Smooth muscle cell (in vitro differentiated cells): ENCODE measurements at regions not wholly inside any gene's neighbourhood (a gene's known extent, or its start where the extent isn't known, plus 50 kb on each side); places are given as distances from the start of the nearest gene placed in this dataset.

ENCODE experiments used
- DNase-seq: peaks from one replicate; lab custom pipeline; 2025; ENCODE audit not compliant: unreplicated experiment; lab: John Stamatoyannopoulos, UW
- H2AFZ ChIP-seq: fragments of 200-600 bp; sonication (generic); 2 replicates; pipeline ENCODE4 v1.6.0; 2016; ENCODE audit warnings: antibody characterized with exemption, low read depth, mild to moderate bottlenecking
- H3F3A ChIP-seq: fragments of 200-600 bp; sonication (generic); 2 replicates; pipeline ENCODE4 v1.6.0; 2017; ENCODE audit warnings: antibody characterized with exemption, low read depth
- H3K27ac ChIP-seq: fragments of 200-600 bp; sonication (generic); 2 replicates; pipeline ENCODE4 v1.5.1; 2016; ENCODE audit warnings: low read depth, mild to moderate bottlenecking
- H3K27me3 ChIP-seq: fragments of 200-600 bp; sonication (generic); 2 replicates; pipeline ENCODE4 v1.6.1; 2016; ENCODE audit warnings: low read depth, mild to moderate bottlenecking
- H3K36me3 ChIP-seq: fragments of 200-600 bp; sonication (generic); 2 replicates; pipeline ENCODE4 v1.5.1; 2016; ENCODE audit warnings: low read depth
- H3K4me1 ChIP-seq: fragments of 200-600 bp; sonication (generic); 2 replicates; pipeline ENCODE4 v1.5.1; 2016; ENCODE audit warnings: low read depth
- H3K4me2 ChIP-seq: fragments of 200-600 bp; sonication (generic); 2 replicates; pipeline ENCODE4 v1.6.0; 2016; ENCODE audit warnings: mild to moderate bottlenecking
- H3K4me3 ChIP-seq: fragments of 200-600 bp; sonication (generic); 2 replicates; pipeline ENCODE4 v1.5.1; 2016; ENCODE audit warnings: mild to moderate bottlenecking
- H3K79me2 ChIP-seq: fragments of 200-600 bp; sonication (generic); 2 replicates; pipeline ENCODE4 v1.6.0; 2016; ENCODE audit warnings: low read depth, mild to moderate bottlenecking
- H3K9ac ChIP-seq: fragments of 200-600 bp; sonication (generic); 2 replicates; pipeline ENCODE4 v1.6.0; 2016; ENCODE audit warnings: low read depth
- H3K9me3 ChIP-seq: fragments of 200-600 bp; sonication (generic); replicated peaks from 2 replicates; pipeline ENCODE4 v1.5.1; 2016; ENCODE audit warnings: low read depth
- H4K20me1 ChIP-seq: fragments of 200-600 bp; sonication (generic); 2 replicates; pipeline ENCODE4 v1.6.0; 2016; ENCODE audit warnings: low read depth
- WGBS: methylation state at CpG from one replicate; pipeline ENCODE4 v1.1.7; 2016; ENCODE audit warnings: low lambda C conversion rate; 5-methylcytosine and 5-hydroxymethylcytosine counted together
- TF ChIP-seq, protein P1 (sequence below): fragments of 200-600 bp; sonication (generic); IDR thresholded peaks from 2 replicates; pipeline ENCODE4 v1.5.1; 2017; ENCODE audit warnings: borderline replicate concordance, mild to moderate bottlenecking, antibody characterized with exemption; ENCODE audit not compliant: insufficient read depth, poor library complexity, severe bottlenecking

DNA sequence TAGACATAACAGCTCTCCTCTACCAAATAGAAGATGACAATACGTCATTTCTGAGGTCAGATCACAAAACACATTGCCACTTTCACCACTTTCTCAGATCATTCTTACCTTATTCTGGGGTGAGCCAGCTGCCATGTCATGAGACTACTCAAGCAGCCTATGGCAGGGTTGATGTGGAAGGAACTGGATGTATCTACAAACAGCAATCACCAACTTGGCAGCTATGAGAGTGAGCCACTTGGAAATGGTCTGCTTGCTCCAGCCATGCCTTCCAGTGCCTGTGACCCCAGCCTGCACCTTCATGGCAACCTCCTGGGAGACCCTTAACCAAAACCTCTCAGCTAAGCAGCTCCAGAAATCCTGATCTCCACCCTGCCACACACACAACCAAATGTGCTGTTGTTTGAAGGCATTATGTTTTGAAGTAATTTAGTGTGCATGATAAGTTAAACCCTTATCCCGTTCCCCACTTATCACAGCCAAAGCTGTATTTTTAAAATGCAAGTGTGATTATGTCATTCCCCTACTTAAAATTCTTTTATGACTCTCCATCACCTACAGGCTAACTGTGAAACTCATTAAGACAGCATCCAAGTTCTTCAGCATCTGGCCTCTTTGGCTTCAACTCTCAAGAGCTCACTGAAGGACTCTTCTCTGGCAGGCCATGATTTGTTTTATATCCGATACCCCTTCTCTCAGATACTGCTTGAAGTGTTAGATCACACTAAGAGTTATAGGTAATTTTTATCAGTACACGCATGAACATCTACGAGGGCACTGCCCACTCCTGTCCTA, 150.6 kb downstream of the LY86 start:
- Histone ChIP-seq H3F3A (no peaks in the 10 kb centered on the region), H2AFZ (no peak overlapping the region), H3K9ac (no peak overlapping the region), H4K20me1 (no peaks in the 10 kb centered on the region), H3K36me3 (no peaks in the 10 kb centered on the region), H3K27ac (no peak overlapping the region), H3K4me2 (no peak overlapping the region), H3K4me1 (peaks cover 6% of the 10 kb centered on the region), H3K4me3 (no peak overlapping the region), H3K79me2 (no peaks in the 10 kb centered on the region), H3K9me3 (no peaks in the 10 kb centered on the region), H3K27me3 (no peaks in the 10 kb centered on the region)
- TF ChIP-seq, protein P1, sequence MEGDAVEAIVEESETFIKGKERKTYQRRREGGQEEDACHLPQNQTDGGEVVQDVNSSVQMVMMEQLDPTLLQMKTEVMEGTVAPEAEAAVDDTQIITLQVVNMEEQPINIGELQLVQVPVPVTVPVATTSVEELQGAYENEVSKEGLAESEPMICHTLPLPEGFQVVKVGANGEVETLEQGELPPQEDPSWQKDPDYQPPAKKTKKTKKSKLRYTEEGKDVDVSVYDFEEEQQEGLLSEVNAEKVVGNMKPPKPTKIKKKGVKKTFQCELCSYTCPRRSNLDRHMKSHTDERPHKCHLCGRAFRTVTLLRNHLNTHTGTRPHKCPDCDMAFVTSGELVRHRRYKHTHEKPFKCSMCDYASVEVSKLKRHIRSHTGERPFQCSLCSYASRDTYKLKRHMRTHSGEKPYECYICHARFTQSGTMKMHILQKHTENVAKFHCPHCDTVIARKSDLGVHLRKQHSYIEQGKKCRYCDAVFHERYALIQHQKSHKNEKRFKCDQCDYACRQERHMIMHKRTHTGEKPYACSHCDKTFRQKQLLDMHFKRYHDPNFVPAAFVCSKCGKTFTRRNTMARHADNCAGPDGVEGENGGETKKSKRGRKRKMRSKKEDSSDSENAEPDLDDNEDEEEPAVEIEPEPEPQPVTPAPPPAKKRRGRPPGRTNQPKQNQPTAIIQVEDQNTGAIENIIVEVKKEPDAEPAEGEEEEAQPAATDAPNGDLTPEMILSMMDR: no peak
- WGBS: 72% methylated on average over 5 of the region's 5 CpGs
- DNase-seq: no peak

DNA sequence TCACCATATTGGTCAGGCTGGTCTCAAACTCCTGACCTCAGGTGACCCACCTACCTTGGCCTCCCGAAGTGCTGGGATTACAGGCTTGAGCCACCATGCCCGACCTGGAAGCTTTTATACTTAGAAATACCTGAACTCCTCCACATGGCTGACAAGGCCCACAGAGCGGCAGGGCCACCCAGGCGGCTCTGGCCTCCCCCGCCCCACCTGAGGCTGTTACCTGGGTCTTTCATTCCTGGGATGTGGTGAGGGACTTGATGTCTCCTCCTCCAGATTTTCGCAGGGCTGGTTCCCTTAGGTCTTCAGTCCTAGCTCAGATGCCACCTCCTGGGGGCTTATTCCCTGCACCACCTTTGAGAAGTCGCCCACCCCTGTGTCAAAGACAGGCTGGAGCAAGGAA, 152.1 kb downstream of the LY86 start:
- Histone ChIP-seq H3K27me3 (no peaks in the 10 kb centered on the region), H3K27ac (no peak overlapping the region), H3K9me3 (no peaks in the 10 kb centered on the region), H3F3A (no peaks in the 10 kb centered on the region), H3K9ac (no peak overlapping the region), H3K4me3 (no peak overlapping the region), H3K79me2 (no peaks in the 10 kb centered on the region), H3K4me1 (peaks cover 6% of the 10 kb centered on the region), H4K20me1 (no peaks in the 10 kb centered on the region), H3K36me3 (no peaks in the 10 kb centered on the region), H3K4me2 (no peak overlapping the region), H2AFZ (no peak overlapping the region)
- 96% methylated on average over 7 of the region's 7 CpGs for WGBS
- TF ChIP-seq, protein P1: no peak
- no peak for DNase-seq

DNA sequence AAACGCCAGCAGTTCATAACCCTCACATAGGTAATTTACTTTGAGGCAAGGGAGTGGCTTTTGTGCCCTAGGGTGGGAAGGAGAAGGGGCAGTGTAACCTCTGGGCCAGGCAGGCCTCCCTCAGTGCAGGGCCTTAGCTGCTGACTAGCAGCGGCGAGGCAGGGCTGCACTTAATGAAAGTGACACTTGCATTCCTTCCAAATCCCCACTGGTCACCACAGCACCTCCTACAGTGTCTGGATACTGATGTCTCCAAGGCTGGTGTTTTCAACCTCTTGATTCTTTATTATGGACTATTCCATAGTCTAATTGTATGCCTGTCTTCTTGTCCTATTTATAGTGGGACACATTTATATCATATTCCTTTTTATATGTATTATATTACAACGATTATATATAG, 152.7 kb downstream of the LY86 start:
- Histone ChIP-seq H3K27me3 (no peaks in the 10 kb centered on the region), H2AFZ (no peak overlapping the region), H3K9me3 (no peaks in the 10 kb centered on the region), H3K9ac (no peak overlapping the region), H3K4me2 (no peak overlapping the region), H3K4me1 (peaks cover 6% of the 10 kb centered on the region), H3F3A (no peaks in the 10 kb centered on the region), H3K4me3 (no peak overlapping the region), H3K27ac (no peak overlapping the region), H3K36me3 (no peaks in the 10 kb centered on the region), H4K20me1 (no peaks in the 10 kb centered on the region), H3K79me2 (no peaks in the 10 kb centered on the region)
- no peak for DNase-seq
- TF ChIP-seq, protein P1: no peak
- 31% methylated on average over 4 of the region's 4 CpGs for WGBS

DNA sequence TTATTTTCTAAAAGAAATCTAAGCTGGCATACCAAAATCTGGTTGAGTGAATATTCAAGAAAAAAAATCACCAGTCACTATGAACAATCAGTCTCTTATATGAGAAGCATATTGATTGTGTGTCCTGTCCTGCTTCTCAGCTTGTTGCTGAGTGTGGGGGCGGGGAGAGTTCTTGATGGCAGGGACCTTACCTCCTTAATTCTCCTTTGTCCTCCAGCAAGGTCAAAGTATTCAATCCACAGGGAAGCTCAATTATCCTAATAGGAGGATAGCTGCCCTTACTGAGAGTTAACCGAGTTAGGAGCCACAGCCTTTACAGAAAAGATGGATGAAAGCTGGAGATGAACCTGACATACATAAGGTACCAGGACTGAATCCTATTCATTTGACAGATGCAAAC, 154.0 kb downstream of the LY86 start:
- no peaks in the 10 kb centered on the region for H3K79me2 ChIP-seq
- no peak overlapping the region for H3K4me2 ChIP-seq
- H3F3A ChIP-seq: no peaks in the 10 kb centered on the region
- H3K36me3 ChIP-seq: no peaks in the 10 kb centered on the region
- no peak overlapping the region for H2AFZ ChIP-seq
- no peaks in the 10 kb centered on the region for H4K20me1 ChIP-seq
- whole genome bisulfite sequencing: 95% methylated on average over 2 of the region's 2 CpGs
- H3K4me1 ChIP-seq: peaks cover 6% of the 10 kb centered on the region
- TF ChIP-seq, protein P1: no peak
- no peak for DNase-seq
- H3K9me3 ChIP-seq: no peaks in the 10 kb centered on the region
- H3K4me3 ChIP-seq: no peak overlapping the region
- no peaks in the 10 kb centered on the region for H3K27me3 ChIP-seq
- no peak overlapping the region for H3K9ac ChIP-seq
- no peak overlapping the region for H3K27ac ChIP-seq
